H1 (cell line): ENCODE measurements at regions not wholly inside any gene's neighbourhood (a gene's known extent, or its start where the extent isn't known, plus 50 kb on each side); places are given as distances from the start of the nearest gene placed in this dataset.
"Not testable (repeated sequence)": the region's sequence is repeated elsewhere in the genome, so short reads cannot be mapped to it uniquely, and the experiment has no call there.

ENCODE experiments used
- POLR2A ChIP-seq, 2 experiments: IDR thresholded peaks; 1 replicate in 1 of 2; 2 replicates in 1 of 2; pipeline ENCODE4 v1.6.1; 2011; ENCODE audit warnings: low read depth in 2 of 2, low read length in 2 of 2, mild to moderate bottlenecking in 2 of 2; ENCODE audit errors: control extremely low read depth in 1 of 2
- SRF ChIP-seq: IDR thresholded peaks from 2 replicates; pipeline ENCODE4 v1.6.1; 2011; ENCODE audit warnings: mild to moderate bottlenecking, low read depth, low read length, moderate library complexity

DNA sequence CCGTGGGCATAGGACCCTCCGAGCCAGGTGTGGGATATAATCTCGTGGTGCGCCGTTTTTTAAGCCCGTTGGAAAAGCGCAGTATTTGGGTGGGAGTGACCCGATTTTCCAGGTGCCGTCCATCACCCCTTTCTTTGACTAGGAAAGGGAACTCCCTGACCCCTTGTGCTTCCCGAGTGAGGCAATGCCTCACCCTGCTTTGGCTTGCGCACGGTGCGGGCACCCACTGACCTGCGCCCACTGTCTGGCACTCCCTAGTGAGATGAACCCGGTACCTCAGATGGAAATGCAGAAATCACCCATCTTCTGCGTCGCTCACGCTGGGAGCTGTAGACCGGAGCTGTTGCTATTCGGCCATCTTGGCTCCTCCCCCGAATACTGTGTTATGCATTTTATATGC is 575.0 kb downstream of the PDHA2 start:
- TF ChIP-seq SRF; POLR2A (IDR thresholded peaks at IDR 0.05; ENCODE audit: control extremely low read depth in 1 of 2, low read depth in 2 of 2, low read length in 2 of 2): not testable (repeated sequence)
